ENCODE measurements at regions not wholly inside any gene's neighbourhood (a gene's known extent, or its start where the extent isn't known, plus 50 kb on each side); places are given as distances from the start of the nearest gene placed in this dataset.

- TF ChIP-seq REST (IDR thresholded peaks at IDR 0.05) (no peak), JUND (IDR thresholded peaks at IDR 0.05) (no peak)
Measured at GRCh38 chr18:38756436-38756835, 1190.8 kb upstream of the CELF4 start (continued).

GRCh38 chr18:38752430-38752829 is 1186.8 kb upstream of the CELF4 start:
- Histone ChIP-seq H3K4me1 (ENCODE audit: control insufficient read depth in 4 of 4, insufficient read depth in 4 of 4, low read length in 3 of 4) (no peaks in the 10 kb centered on the region), H3K27ac (ENCODE audit: low read depth in 1 of 2, low read length in 2 of 2) (no peak overlapping the region), H3K36me3 (ENCODE audit: control insufficient read depth in 4 of 4, insufficient read depth in 3 of 4, low read depth in 1 of 4, low read length in 3 of 4) (no peaks in the 10 kb centered on the region), H3K27me3 (ENCODE audit: control insufficient read depth in 4 of 4, insufficient read depth in 4 of 4, low read length in 3 of 4) (peaks cover 0 to 4% (median 0%) of the 10 kb centered on the region in 4 donors), H3K9me3 (ENCODE audit: control insufficient read depth in 4 of 4, low read length in 3 of 4) (no peaks in the 10 kb centered on the region), H3K4me3 (ENCODE audit: low read depth in 1 of 3, low read length in 3 of 3) (no peak overlapping the region), H3K9ac (ENCODE audit: low read depth in 1 of 2, low read length in 2 of 2) (no peak overlapping the region)
- TF ChIP-seq ZBTB33 (IDR thresholded peaks at IDR 0.05): no peak
- no peak for TF ChIP-seq SP1 (IDR thresholded peaks at IDR 0.05)
- no peak for TF ChIP-seq FOXA2 (IDR thresholded peaks at IDR 0.05)
- no peak for TF ChIP-seq HNF4G (IDR thresholded peaks at IDR 0.05)
- TF ChIP-seq RXRA (IDR thresholded peaks at IDR 0.05): no peak
- TF ChIP-seq, protein P1, sequence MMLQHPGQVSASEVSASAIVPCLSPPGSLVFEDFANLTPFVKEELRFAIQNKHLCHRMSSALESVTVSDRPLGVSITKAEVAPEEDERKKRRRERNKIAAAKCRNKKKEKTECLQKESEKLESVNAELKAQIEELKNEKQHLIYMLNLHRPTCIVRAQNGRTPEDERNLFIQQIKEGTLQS (IDR thresholded peaks at IDR 0.05): no peak
- TF ChIP-seq NR2F2 (IDR thresholded peaks at IDR 0.05): no peak
- no peak for TF ChIP-seq HNF4A (conservative IDR thresholded peaks at IDR 0.05)
- no peak for TF ChIP-seq JUND (IDR thresholded peaks at IDR 0.05)
- TF ChIP-seq EGR1 (IDR thresholded peaks at IDR 0.05; ENCODE audit: low read depth in 2 of 2): no peak
- no peak for TF ChIP-seq REST (IDR thresholded peaks at IDR 0.05)
- TF ChIP-seq YY1 (IDR thresholded peaks at IDR 0.05): no peak
- WGBS: 20% methylated on average over 1 of the region's 1 CpG
- DNase-seq (ENCODE audit: low spot score): no peak

GRCh38 chr18:38751898-38752297 is 1186.3 kb upstream of the CELF4 start:
- H3K27me3 ChIP-seq (ENCODE audit: control insufficient read depth in 4 of 4, insufficient read depth in 4 of 4, low read length in 3 of 4): peaks cover 0 to 4% (median 0%) of the 10 kb centered on the region in 4 donors
- H3K36me3 ChIP-seq (ENCODE audit: control insufficient read depth in 4 of 4, insufficient read depth in 3 of 4, low read depth in 1 of 4, low read length in 3 of 4): no peaks in the 10 kb centered on the region
- no peaks in the 10 kb centered on the region for H3K9me3 ChIP-seq (ENCODE audit: control insufficient read depth in 4 of 4, low read length in 3 of 4)
- no peak overlapping the region for H3K9ac ChIP-seq (ENCODE audit: low read depth in 1 of 2, low read length in 2 of 2)
- no peak overlapping the region for H3K4me3 ChIP-seq (ENCODE audit: low read depth in 1 of 3, low read length in 3 of 3)
- H3K27ac ChIP-seq (ENCODE audit: low read depth in 1 of 2, low read length in 2 of 2): no peak overlapping the region
- 42% methylated on average over 8 of the region's 8 CpGs for WGBS
- no peaks in the 10 kb centered on the region for H3K4me1 ChIP-seq (ENCODE audit: control insufficient read depth in 4 of 4, insufficient read depth in 4 of 4, low read length in 3 of 4)
- DNase-seq (ENCODE audit: low spot score): no peak
- TF ChIP-seq JUND (IDR thresholded peaks at IDR 0.05) (no peak), FOXA2 (IDR thresholded peaks at IDR 0.05) (no peak), RXRA (IDR thresholded peaks at IDR 0.05) (no peak), GABPA (IDR thresholded peaks at IDR 0.05 in 1 of 2, conservative IDR thresholded peaks at IDR 0.05 in 1 of 2) (no peak), CTCF (IDR thresholded peaks at IDR 0.05; ENCODE audit: low read depth, low read length, missing input control) (no peak), RAD21 (IDR thresholded peaks at IDR 0.05) (no peak), EGR1 (IDR thresholded peaks at IDR 0.05; ENCODE audit: low read depth in 2 of 2) (no peak), ZBTB33 (IDR thresholded peaks at IDR 0.05) (no peak), NR2F2 (IDR thresholded peaks at IDR 0.05) (no peak), HNF4G (IDR thresholded peaks at IDR 0.05) (no peak), FOXA1 (IDR thresholded peaks at IDR 0.05) (no peak), SP1 (IDR thresholded peaks at IDR 0.05) (no peak)
- TF ChIP-seq, protein P1 (IDR thresholded peaks at IDR 0.05): no peak

Measured in liver (tissue), 8 donors.